ENCODE measurements at regions not wholly inside any gene's neighbourhood (a gene's known extent, or its start where the extent isn't known, plus 50 kb on each side); places are given as distances from the start of the nearest gene placed in this dataset.

GRCh38 chr6:56852260-56853010, 102.5 kb upstream of the BEND6 start:
- no peak overlapping the region for H3K27ac ChIP-seq (ENCODE audit: low read depth in 2 of 2, low read length in 2 of 2)
- DNase-seq (peak in 3 of 5 donors; percentile 21 to 66 (median 58)), FAIRE-seq (no peak)
- peak overlapping the region in 1 of 3 donors; percentile 62 for H3K4me3 ChIP-seq (ENCODE audit: low read length in 3 of 3)
- intact Hi-C loops (cut with DNase I), result no loop called here
- no peaks in the 10 kb centered on the region for H3K9me3 ChIP-seq (ENCODE audit: control insufficient read depth in 2 of 3, insufficient read depth in 1 of 3, low read length in 3 of 3)
- no peak for TF ChIP-seq CTCF (IDR thresholded peaks at IDR 0.05; ENCODE audit: borderline replicate concordance, extremely low read depth, insufficient read depth)
- H3K4me1 ChIP-seq (ENCODE audit: control insufficient read depth in 2 of 3, insufficient read depth in 2 of 3, low read depth in 1 of 3, low read length in 3 of 3), result peaks cover 0 to 5% (median 5%) of the 10 kb centered on the region in 3 donors
- H3K9ac ChIP-seq (ENCODE audit: low read length in 3 of 3), result peak overlapping the region in 1 of 3 donors; percentile 56
- no peaks in the 10 kb centered on the region for H3K36me3 ChIP-seq (ENCODE audit: control insufficient read depth in 2 of 3, insufficient read depth in 3 of 3, low read length in 3 of 3)
- H3K27me3 ChIP-seq (ENCODE audit: control insufficient read depth, insufficient read depth, low read length), result no peaks in the 10 kb centered on the region

- peak overlapping the region; percentile 62 to 63 (median 62) for H3K4me3 ChIP-seq (ENCODE audit: low read length in 3 of 3)
- peaks cover 0 to 5% (median 5%) of the 10 kb centered on the region in 3 donors for H3K4me1 ChIP-seq (ENCODE audit: control insufficient read depth in 2 of 3, insufficient read depth in 2 of 3, low read depth in 1 of 3, low read length in 3 of 3)
- no peaks in the 10 kb centered on the region for H3K36me3 ChIP-seq (ENCODE audit: control insufficient read depth in 2 of 3, insufficient read depth in 3 of 3, low read length in 3 of 3)
- FAIRE-seq, result no peak
- peak in 4 of 5 donors; percentile 48 to 92 (median 73) for DNase-seq
- no peak overlapping the region for H3K27ac ChIP-seq (ENCODE audit: low read depth in 2 of 2, low read length in 2 of 2)
- intact Hi-C loops (cut with DNase I), result no loop called here
- TF ChIP-seq CTCF (IDR thresholded peaks at IDR 0.05; ENCODE audit: borderline replicate concordance, extremely low read depth, insufficient read depth), result peak; percentile 50
- peak overlapping the region; percentile 49 to 72 (median 56) for H3K9ac ChIP-seq (ENCODE audit: low read length in 3 of 3)
- H3K27me3 ChIP-seq (ENCODE audit: control insufficient read depth, insufficient read depth, low read length), result no peaks in the 10 kb centered on the region
- no peaks in the 10 kb centered on the region for H3K9me3 ChIP-seq (ENCODE audit: control insufficient read depth in 2 of 3, insufficient read depth in 1 of 3, low read length in 3 of 3)
Observed at GRCh38 chr6:56851541-56852259, 103.2 kb upstream of the BEND6 start.

- Histone ChIP-seq H3K4me3 (ENCODE audit: low read length in 3 of 3) (peak overlapping the region; percentile 62 to 63 (median 62)), H3K27ac (ENCODE audit: low read depth in 2 of 2, low read length in 2 of 2) (no peak overlapping the region), H3K9me3 (ENCODE audit: control insufficient read depth in 2 of 3, insufficient read depth in 1 of 3, low read length in 3 of 3) (no peaks in the 10 kb centered on the region), H3K27me3 (ENCODE audit: control insufficient read depth, insufficient read depth, low read length) (no peaks in the 10 kb centered on the region), H3K4me1 (ENCODE audit: control insufficient read depth in 2 of 3, insufficient read depth in 2 of 3, low read depth in 1 of 3, low read length in 3 of 3) (peaks cover 0 to 5% (median 5%) of the 10 kb centered on the region in 3 donors), H3K36me3 (ENCODE audit: control insufficient read depth in 2 of 3, insufficient read depth in 3 of 3, low read length in 3 of 3) (no peaks in the 10 kb centered on the region), H3K9ac (ENCODE audit: low read length in 3 of 3) (peak overlapping the region; percentile 49 to 72 (median 56))
- DNase-seq (peak in 2 of 5 donors; percentile 7 to 11), FAIRE-seq (no peak)
- intact Hi-C loops (cut with DNase I), result no loop called here
- no peak for TF ChIP-seq CTCF (IDR thresholded peaks at IDR 0.05; ENCODE audit: borderline replicate concordance, extremely low read depth, insufficient read depth)
Observed at GRCh38 chr6:56851074-56851473, 103.8 kb upstream of the BEND6 start.

All from kidney (tissue), 13 donors.